ENCODE measurements at regions not wholly inside any gene's neighbourhood (a gene's known extent, or its start where the extent isn't known, plus 50 kb on each side); places are given as distances from the start of the nearest gene placed in this dataset.
"Not testable (repeated sequence)": the region's sequence is repeated elsewhere in the genome, so short reads cannot be mapped to it uniquely, and the experiment has no call there.

DNA sequence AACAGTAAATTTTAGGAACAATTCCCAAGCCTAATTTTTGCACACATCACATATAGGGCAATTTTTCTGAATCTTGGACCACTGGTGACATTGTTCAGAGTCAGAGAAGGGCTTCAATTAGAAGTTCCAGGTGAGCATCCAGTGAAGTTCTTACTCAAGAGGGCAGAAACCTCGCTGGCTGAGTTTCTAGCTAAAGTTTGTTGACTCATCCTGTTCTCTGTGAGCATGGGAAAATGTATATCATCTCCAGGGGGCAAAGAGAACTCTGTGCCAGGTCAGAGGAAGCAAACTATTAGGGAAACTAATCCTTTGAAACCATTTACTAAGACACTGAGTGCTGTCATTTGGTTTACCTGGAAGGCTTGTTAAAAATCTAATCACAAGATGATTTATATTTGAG is 695.6 kb upstream of the IGFBP3 start:
- no peaks in the 10 kb centered on the region for H3K27me3 ChIP-seq (ENCODE audit: insufficient read depth, low read length)
- no peak overlapping the region for H3K4me3 ChIP-seq (ENCODE audit: low read length)
- no peaks in the 10 kb centered on the region for H3K4me1 ChIP-seq (ENCODE audit: insufficient read depth, low read length)
- H2AFZ ChIP-seq (ENCODE audit: low read depth, low read length), result no peak overlapping the region
- H3K9me3 ChIP-seq (ENCODE audit: low read length), result no peaks in the 10 kb centered on the region
- H3K36me3 ChIP-seq (ENCODE audit: insufficient read depth, low read length), result no peaks in the 10 kb centered on the region

DNA sequence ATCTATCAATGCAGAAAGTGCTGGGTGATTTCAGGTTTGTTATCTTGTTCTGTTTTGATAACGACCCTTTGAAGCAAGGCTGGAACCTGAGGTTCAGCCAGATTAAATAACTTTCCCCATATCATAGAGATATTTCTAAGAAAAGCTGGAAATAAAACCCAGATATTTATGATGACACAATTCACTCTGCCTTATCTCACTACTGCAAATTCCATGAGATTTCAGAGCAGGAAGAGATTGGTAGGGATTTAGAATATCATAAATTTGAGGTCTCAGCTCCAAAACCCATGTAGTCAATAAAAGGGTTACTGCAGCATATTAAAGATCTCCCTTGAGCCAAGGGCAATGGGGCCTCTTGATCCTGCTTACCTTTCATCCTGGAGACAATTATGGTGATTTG is 692.5 kb upstream of the IGFBP3 start:
- no peaks in the 10 kb centered on the region for H3K36me3 ChIP-seq (ENCODE audit: insufficient read depth, low read length)
- no peaks in the 10 kb centered on the region for H3K9me3 ChIP-seq (ENCODE audit: low read length)
- no peak overlapping the region for H2AFZ ChIP-seq (ENCODE audit: low read depth, low read length)
- no peaks in the 10 kb centered on the region for H3K4me1 ChIP-seq (ENCODE audit: insufficient read depth, low read length)
- no peak overlapping the region for H3K4me3 ChIP-seq (ENCODE audit: low read length)
- H3K27me3 ChIP-seq (ENCODE audit: insufficient read depth, low read length), result no peaks in the 10 kb centered on the region

DNA sequence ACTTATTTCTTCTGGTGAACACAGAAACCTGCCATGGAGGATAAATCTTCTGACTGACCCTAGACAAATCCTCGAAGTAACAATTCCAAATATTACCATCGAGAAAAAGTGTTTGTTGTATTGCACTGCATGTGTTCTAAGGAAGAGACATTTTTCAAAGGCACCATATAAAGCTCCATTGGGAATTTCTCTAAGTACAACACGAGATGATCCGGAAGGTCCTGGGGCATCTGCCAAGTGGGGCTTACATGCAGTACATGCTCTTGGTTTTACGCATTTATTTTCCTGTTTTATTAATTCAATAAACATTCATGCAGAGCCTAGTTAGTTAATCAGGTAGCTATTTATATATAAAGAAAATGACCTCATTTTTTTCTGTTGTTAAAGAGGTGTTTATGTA is 692.0 kb upstream of the IGFBP3 start:
- H3K4me3 ChIP-seq (ENCODE audit: low read length), result no peak overlapping the region
- no peaks in the 10 kb centered on the region for H3K4me1 ChIP-seq (ENCODE audit: insufficient read depth, low read length)
- no peak overlapping the region for H2AFZ ChIP-seq (ENCODE audit: low read depth, low read length)
- no peaks in the 10 kb centered on the region for H3K9me3 ChIP-seq (ENCODE audit: low read length)
- no peaks in the 10 kb centered on the region for H3K27me3 ChIP-seq (ENCODE audit: insufficient read depth, low read length)
- H3K36me3 ChIP-seq (ENCODE audit: insufficient read depth, low read length), result no peaks in the 10 kb centered on the region

DNA sequence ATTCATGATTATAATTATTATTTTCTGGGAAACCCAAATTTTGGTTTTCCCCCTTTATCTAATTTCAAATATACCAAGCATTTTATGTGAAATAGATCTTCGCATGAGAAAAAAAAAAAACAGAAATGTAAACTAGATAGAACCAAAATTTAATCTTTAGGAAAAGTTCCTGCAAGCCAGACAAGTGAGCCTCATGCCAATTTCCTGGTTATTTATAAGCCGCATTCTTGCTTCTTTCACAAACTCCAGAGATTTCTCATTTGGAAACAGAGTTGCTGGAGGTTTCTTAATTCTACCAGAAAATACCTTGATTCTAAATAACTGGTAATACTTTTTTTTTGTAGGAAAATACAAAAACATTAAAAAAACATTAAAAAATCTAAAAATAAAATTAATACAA is 690.4 kb upstream of the IGFBP3 start:
- H3K4me1 ChIP-seq (ENCODE audit: insufficient read depth, low read length), result no peaks in the 10 kb centered on the region
- no peaks in the 10 kb centered on the region for H3K36me3 ChIP-seq (ENCODE audit: insufficient read depth, low read length)
- no peak overlapping the region for H2AFZ ChIP-seq (ENCODE audit: low read depth, low read length)
- H3K9me3 ChIP-seq (ENCODE audit: low read length), result no peaks in the 10 kb centered on the region
- H3K27me3 ChIP-seq (ENCODE audit: insufficient read depth, low read length), result no peaks in the 10 kb centered on the region
- H3K4me3 ChIP-seq (ENCODE audit: low read length), result no peak overlapping the region

DNA sequence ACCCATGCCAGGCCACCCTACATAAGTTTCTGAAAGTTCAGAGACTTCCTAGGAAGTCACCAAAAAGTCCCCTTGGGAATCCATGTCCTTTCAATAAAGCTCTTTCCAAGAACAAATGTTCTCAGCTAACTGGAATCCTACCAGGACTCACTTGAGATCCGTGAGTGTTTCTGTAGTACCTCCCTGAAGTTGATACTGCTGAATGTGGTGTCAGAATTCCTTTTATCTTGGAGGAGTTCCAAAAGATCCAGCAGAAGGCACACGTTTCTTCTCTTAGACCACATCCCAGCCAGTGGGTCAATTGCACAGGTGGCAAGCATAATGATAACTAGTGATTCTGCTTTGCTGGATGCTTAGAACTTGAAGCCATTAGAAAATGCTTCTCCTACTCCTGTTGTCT is 689.7 kb upstream of the IGFBP3 start:
- Histone ChIP-seq H3K4me1 (ENCODE audit: insufficient read depth, low read length) (no peaks in the 10 kb centered on the region), H3K27me3 (ENCODE audit: insufficient read depth, low read length) (no peaks in the 10 kb centered on the region), H3K9me3 (ENCODE audit: low read length) (no peaks in the 10 kb centered on the region), H2AFZ (ENCODE audit: low read depth, low read length) (no peak overlapping the region), H3K4me3 (ENCODE audit: low read length) (no peak overlapping the region), H3K36me3 (ENCODE audit: insufficient read depth, low read length) (no peaks in the 10 kb centered on the region)

DNA sequence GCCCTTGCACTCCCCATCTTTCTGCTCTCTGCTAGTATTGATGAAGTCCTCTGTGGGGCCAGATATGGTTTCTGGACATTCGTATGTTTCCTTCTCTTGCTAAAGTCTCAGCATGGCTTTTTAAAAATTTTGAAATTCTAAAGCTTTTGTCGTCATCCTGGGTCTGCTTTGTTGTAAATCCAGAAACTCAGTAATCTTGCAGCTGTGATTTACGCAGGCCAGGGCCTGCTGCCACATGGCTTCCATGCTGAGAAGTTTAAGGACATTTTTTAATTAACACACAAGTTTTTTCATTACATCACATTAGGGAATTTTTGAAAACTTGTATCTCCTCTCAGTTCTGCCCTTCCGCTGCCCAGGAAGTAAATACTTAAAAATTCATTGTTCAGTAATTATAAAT is 686.1 kb upstream of the IGFBP3 start:
- Histone ChIP-seq H3K36me3 (ENCODE audit: insufficient read depth, low read length) (no peaks in the 10 kb centered on the region), H2AFZ (ENCODE audit: low read depth, low read length) (no peak overlapping the region), H3K9me3 (ENCODE audit: low read length) (no peaks in the 10 kb centered on the region), H3K27me3 (ENCODE audit: insufficient read depth, low read length) (no peaks in the 10 kb centered on the region), H3K4me1 (ENCODE audit: insufficient read depth, low read length) (no peaks in the 10 kb centered on the region), H3K4me3 (ENCODE audit: low read length) (no peak overlapping the region)

DNA sequence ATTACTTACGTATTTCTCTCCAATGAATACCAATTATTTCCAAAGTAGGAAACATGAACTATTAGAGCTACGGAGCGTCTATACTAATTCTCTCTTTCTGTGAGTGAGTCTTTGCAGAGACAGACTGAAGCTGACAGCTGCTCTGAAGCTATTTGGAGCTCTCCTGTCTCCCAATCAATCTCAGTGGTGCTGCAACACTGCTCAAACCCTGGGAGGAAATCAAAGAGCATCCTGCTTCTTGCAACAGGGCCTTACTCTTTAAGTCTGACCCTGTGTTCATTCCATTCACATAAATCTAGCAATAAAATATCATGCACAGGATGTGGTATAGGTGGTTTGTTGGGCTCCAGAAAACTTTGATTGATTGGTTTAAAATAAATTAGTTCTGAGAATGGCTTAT is 685.7 kb upstream of the IGFBP3 start:
- H3K27me3 ChIP-seq (ENCODE audit: insufficient read depth, low read length), result no peaks in the 10 kb centered on the region
- no peaks in the 10 kb centered on the region for H3K9me3 ChIP-seq (ENCODE audit: low read length)
- no peaks in the 10 kb centered on the region for H3K36me3 ChIP-seq (ENCODE audit: insufficient read depth, low read length)
- no peaks in the 10 kb centered on the region for H3K4me1 ChIP-seq (ENCODE audit: insufficient read depth, low read length)
- no peak overlapping the region for H2AFZ ChIP-seq (ENCODE audit: low read depth, low read length)
- H3K4me3 ChIP-seq (ENCODE audit: low read length), result no peak overlapping the region

DNA sequence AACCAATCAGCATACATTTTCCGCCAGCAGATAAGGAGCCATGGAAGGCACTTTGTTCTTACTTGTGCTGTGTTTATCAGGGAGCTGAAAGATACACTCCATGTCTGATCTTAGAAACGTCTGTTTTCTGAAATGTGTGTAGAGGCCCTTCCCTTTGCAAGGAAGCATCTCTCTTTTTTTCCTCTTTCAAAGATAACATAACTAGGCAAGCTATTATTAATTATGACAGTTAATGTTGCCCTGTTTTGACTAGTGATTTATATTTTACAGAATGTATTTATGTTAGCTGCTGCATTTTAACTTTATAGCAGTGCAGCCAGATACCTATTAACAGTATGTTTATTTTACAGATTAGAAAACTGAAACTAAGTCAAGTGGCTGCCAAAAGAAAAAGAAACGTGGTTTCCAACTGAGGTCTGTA is 683.2 kb upstream of the IGFBP3 start:
- Histone ChIP-seq H3K36me3 (ENCODE audit: insufficient read depth, low read length) (no peaks in the 10 kb centered on the region), H3K9me3 (ENCODE audit: low read length) (no peaks in the 10 kb centered on the region), H3K4me3 (ENCODE audit: low read length) (no peak overlapping the region), H3K4me1 (ENCODE audit: insufficient read depth, low read length) (no peaks in the 10 kb centered on the region), H2AFZ (ENCODE audit: low read depth, low read length) (no peak overlapping the region), H3K27me3 (ENCODE audit: insufficient read depth, low read length) (no peaks in the 10 kb centered on the region)

DNA sequence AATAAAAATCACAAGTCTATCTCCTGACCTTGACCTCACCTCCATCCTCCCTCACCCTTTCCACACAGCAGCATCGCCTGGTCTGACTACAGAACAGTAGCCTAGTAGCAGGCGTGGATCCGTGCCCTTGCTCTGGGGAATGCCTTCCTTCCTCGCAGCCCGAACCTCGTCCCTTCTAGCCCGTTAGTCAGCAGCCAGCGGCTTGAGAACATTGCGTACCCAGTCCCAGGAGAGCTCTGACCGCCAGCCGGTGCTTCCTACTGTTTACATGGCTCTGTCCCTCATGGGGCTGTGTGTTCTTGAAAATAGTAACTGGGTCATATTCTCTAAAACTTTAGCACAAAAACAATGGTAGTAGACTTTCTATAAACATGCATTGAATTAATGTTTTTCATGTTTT is 682.7 kb upstream of the IGFBP3 start:
- H3K4me3 ChIP-seq (ENCODE audit: low read length), result no peak overlapping the region
- no peaks in the 10 kb centered on the region for H3K4me1 ChIP-seq (ENCODE audit: insufficient read depth, low read length)

DNA sequence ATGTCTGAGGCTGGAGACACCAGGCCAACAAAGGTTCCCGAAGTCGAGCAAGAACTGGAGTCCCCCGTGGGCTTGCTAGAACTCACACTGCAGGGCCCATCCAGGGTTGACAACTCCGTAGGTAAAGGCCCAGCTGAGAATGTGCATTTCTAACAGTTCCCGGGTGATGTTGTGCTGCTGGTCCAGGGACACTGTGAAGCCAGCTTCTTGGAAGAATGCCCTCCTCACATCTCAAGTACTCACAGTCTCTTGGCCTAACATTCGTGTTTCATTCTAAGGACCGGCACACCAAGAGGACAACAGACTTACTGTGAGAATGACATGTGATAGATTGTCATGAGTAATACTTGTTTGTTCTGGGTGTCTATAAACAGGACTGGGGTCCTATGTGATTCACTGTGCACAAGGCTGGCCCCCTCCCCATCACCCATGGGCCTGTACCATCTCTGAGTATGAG is 682.3 kb upstream of the IGFBP3 start:
- H3K4me3 ChIP-seq (ENCODE audit: low read length), result no peak overlapping the region
- no peaks in the 10 kb centered on the region for H3K27me3 ChIP-seq (ENCODE audit: insufficient read depth, low read length)
- no peak overlapping the region for H2AFZ ChIP-seq (ENCODE audit: low read depth, low read length)
- H3K4me1 ChIP-seq (ENCODE audit: insufficient read depth, low read length), result no peaks in the 10 kb centered on the region
- H3K36me3 ChIP-seq (ENCODE audit: insufficient read depth, low read length), result no peaks in the 10 kb centered on the region
- H3K9me3 ChIP-seq (ENCODE audit: low read length), result no peaks in the 10 kb centered on the region

More for the DNA sequence above, 682.7 kb upstream of the IGFBP3 start:
- Histone ChIP-seq H3K27me3 (ENCODE audit: insufficient read depth, low read length) (no peaks in the 10 kb centered on the region), H2AFZ (ENCODE audit: low read depth, low read length) (no peak overlapping the region), H3K36me3 (ENCODE audit: insufficient read depth, low read length) (no peaks in the 10 kb centered on the region), H3K9me3 (ENCODE audit: low read length) (no peaks in the 10 kb centered on the region)

DNA sequence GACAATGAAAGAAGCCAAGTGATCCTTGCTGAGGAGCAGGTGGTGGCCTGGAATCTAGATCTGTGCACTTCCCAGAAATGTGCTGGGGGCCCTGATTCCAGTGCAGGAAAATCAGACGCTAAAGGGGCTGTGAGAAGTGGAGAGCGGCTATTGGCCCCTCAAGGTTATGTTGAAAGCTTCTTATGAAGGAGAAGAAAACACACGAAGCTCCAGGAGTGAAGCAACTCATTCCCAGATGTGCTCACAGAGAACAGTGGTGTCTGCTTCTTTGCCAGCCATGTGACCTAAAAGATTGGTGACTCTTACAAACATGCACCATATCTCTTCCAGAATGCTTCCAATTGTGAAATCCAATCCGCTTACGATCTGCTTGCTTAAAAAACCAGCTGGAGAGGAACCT is 679.3 kb upstream of the IGFBP3 start:
- Histone ChIP-seq H2AFZ (ENCODE audit: low read depth, low read length) (no peak overlapping the region), H3K27me3 (ENCODE audit: insufficient read depth, low read length) (no peaks in the 10 kb centered on the region), H3K36me3 (ENCODE audit: insufficient read depth, low read length) (no peaks in the 10 kb centered on the region), H3K4me3 (ENCODE audit: low read length) (no peak overlapping the region), H3K9me3 (ENCODE audit: low read length) (no peaks in the 10 kb centered on the region), H3K4me1 (ENCODE audit: insufficient read depth, low read length) (no peaks in the 10 kb centered on the region)

DNA sequence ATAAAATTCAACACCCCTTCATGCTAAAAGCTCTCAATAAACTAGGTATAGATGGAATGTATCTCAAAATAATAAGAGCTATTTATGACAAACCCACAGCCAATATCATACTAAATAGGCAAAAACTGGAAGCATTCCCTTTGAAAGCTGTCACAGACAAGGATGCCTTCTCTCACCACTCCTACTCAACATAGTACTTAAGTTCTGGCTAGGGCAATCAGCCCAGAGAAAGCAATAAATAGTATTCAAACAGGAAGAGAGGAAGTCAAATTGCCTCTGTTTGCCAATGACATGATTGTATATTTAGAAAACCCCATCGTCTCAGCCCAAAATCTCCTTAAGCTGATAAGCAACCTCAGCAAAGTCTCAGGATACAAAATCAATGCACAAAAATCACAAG is 673.8 kb upstream of the IGFBP3 start:
- not testable (repeated sequence) for H3K27me3 ChIP-seq (ENCODE audit: insufficient read depth, low read length); H3K36me3 ChIP-seq (ENCODE audit: insufficient read depth, low read length); H3K4me1 ChIP-seq (ENCODE audit: insufficient read depth, low read length); H2AFZ ChIP-seq (ENCODE audit: low read depth, low read length); H3K4me3 ChIP-seq (ENCODE audit: low read length); H3K9me3 ChIP-seq (ENCODE audit: low read length)

DNA sequence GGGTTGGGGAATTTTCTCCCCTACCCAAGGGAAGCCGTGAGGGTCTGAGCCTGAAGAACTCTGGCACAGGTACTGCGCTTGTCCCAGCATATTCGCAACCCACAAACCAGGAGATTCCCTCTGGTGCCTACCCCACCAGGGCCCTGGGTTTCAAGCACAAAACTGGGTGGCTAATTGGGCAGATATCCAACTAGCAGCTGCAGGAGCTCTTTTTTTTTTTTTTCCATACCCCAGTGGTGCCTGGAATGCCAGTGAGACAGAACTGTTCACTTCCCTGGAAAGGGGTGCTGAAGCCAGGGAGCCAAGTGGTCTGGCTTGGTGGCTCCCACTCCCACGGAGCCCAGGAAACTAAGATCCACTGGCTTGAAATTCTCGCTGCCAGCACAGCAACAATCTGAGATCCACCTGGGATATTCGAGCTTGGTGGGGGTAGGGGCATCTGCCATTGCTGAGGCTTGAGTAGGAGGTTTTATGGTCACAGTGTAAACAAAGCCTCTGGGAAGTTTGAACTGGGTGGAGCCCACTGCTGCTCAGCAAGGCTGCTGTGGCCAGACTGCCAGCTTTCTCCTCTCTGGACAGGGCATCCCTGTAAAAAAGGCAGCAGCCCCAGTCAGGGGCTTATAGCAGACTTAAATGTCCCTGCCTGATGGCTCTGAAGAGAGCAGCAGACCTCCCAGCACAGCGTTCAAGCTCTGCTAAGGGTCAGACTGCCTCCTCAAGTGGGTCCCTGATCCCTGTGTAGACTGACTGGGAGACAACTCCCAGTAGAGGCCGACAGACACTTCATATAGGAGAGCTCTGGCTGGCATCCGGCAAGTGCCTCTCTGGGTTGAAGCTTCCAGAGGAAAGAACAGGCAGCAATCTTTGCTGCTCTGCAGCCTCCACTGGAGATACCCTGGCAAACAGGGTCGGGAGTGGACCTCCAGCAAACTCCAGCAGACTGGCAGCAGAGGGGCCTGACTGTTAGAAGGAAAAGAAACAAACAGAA is 670.1 kb upstream of the IGFBP3 start:
- H3K9me3 ChIP-seq (ENCODE audit: low read length); H3K4me1 ChIP-seq (ENCODE audit: insufficient read depth, low read length); H3K27me3 ChIP-seq (ENCODE audit: insufficient read depth, low read length); H3K4me3 ChIP-seq (ENCODE audit: low read length); H2AFZ ChIP-seq (ENCODE audit: low read depth, low read length); H3K36me3 ChIP-seq (ENCODE audit: insufficient read depth, low read length): not testable (repeated sequence)

DNA sequence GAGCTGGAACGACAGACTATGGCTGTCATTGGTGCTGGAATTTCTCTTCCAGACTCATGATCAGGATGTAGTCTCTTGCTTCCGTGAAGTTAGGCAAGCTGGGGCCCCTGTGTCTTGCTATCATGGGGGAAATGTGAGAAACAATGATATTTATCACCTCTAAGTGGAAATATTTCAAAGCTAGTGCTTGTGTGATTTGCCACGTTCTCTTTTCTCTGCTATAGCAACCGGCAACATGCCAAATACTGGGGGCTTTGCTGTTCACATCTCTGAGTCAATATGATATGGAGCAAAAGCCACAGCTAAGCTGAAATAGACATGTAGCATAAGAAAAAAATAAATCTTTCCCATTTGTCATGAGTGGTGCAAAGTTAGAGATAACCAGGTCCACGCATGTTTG is 668.2 kb upstream of the IGFBP3 start:
- Histone ChIP-seq H3K9me3 (ENCODE audit: low read length) (no peaks in the 10 kb centered on the region), H3K4me1 (ENCODE audit: insufficient read depth, low read length) (no peaks in the 10 kb centered on the region), H3K36me3 (ENCODE audit: insufficient read depth, low read length) (no peaks in the 10 kb centered on the region), H2AFZ (ENCODE audit: low read depth, low read length) (no peak overlapping the region), H3K4me3 (ENCODE audit: low read length) (no peak overlapping the region), H3K27me3 (ENCODE audit: insufficient read depth, low read length) (no peaks in the 10 kb centered on the region)

All from neuron (in vitro differentiated cells).